VCaP (cell line): ENCODE measurements at regions not wholly inside any gene's neighbourhood (a gene's known extent, or its start where the extent isn't known, plus 50 kb on each side); places are given as distances from the start of the nearest gene placed in this dataset.

Source experiments
- H3K27ac ChIP-seq: fragments of 450-650 bp; 2 replicates; pipeline ENCODE4 v1.5.1; 2017
- CTCF ChIP-seq: fragments of 450-650 bp; conservative IDR thresholded peaks from 2 replicates; pipeline ENCODE4 v1.5.1; 2017; ENCODE audit warnings: mild to moderate bottlenecking, moderate library complexity

- TF ChIP-seq CTCF = no peak
- no peak overlapping the region for H3K27ac ChIP-seq
Measured at GRCh38 chr16:51877686-51878085, 669.3 kb downstream of the TOX3 start.

- no peak overlapping the region for H3K27ac ChIP-seq
- TF ChIP-seq CTCF = no peak
Measured at GRCh38 chr16:51876934-51877333, 670.0 kb downstream of the TOX3 start.

GRCh38 chr16:51876601-51876875 is 670.4 kb downstream of the TOX3 start:
- H3K27ac ChIP-seq = no peak overlapping the region
- TF ChIP-seq CTCF = no peak

GRCh38 chr16:51875834-51876600 is 670.9 kb downstream of the TOX3 start:
- H3K27ac ChIP-seq = no peak overlapping the region
- no peak for TF ChIP-seq CTCF

GRCh38 chr16:51872524-51872923 is 674.4 kb downstream of the TOX3 start:
- no peak overlapping the region for H3K27ac ChIP-seq
- no peak for TF ChIP-seq CTCF

- no peak for TF ChIP-seq CTCF
Measured at GRCh38 chr16:51870296-51870854, 676.6 kb downstream of the TOX3 start.

GRCh38 chr16:51869176-51869575 is 677.8 kb downstream of the TOX3 start:
- no peak overlapping the region for H3K27ac ChIP-seq
- TF ChIP-seq CTCF = no peak

More at GRCh38 chr16:51870296-51870854, 676.6 kb downstream of the TOX3 start:
- H3K27ac ChIP-seq = no peak overlapping the region
